Suppressor macrophage treated with lipopolysaccharide for 4 hours (primary cell): ENCODE measurements at regions not wholly inside any gene's neighbourhood (a gene's known extent, or its start where the extent isn't known, plus 50 kb on each side); places are given as distances from the start of the nearest gene placed in this dataset.
"Not testable (repeated sequence)": the region's sequence is repeated elsewhere in the genome, so short reads cannot be mapped to it uniquely, and the experiment has no call there.

ENCODE experiments used
- DNase-seq: peaks from one replicate; pipeline ENCODE4 v3.0.0-alpha.2; 2020

DNA sequence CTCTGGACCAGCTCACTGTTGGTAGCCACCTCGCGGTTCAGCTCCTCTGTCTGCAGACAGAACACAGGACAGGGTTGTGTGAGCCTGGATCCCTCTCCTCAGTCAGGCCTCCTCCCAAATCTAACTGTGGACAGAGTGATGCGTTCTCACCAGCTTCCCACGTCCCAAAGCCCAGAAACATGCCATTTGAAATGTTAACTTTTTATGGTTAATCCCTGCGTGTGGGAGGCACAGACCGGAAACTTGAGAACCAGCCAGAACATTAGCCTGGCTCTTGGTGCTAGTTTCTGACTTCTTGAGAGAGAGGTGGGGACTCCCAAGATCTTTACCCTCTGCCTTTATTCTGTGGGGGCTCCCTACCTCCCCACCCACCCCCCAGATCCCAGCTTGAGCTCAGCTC lies 129.6 kb downstream of the TNFRSF13B start:
- DNase-seq = not testable (repeated sequence)

DNA sequence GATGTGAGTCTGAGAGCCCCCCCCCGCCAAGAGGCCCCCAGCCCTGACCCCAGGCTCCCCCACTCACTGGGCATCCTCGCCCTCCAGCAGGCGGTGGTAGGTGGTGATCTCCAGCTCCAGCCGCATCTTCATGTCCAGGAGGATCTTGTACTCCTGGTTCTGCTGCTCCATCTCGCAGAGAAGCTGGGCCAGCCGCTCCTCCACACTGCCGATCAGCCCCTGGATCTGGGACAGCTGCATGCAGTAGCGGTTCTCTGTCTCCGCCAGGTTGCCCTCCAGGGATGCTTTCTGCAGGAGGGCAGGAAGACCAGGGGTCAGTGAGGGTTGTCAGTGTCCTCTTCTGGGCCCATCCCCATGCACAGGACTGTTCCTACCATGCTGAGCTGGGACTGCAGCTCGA lies 130.0 kb downstream of the TNFRSF13B start:
- not testable (repeated sequence) for DNase-seq

GRCh38 chr17:16840219-16840618 lies 131.7 kb downstream of the TNFRSF13B start:
- not testable (repeated sequence) for DNase-seq

DNA sequence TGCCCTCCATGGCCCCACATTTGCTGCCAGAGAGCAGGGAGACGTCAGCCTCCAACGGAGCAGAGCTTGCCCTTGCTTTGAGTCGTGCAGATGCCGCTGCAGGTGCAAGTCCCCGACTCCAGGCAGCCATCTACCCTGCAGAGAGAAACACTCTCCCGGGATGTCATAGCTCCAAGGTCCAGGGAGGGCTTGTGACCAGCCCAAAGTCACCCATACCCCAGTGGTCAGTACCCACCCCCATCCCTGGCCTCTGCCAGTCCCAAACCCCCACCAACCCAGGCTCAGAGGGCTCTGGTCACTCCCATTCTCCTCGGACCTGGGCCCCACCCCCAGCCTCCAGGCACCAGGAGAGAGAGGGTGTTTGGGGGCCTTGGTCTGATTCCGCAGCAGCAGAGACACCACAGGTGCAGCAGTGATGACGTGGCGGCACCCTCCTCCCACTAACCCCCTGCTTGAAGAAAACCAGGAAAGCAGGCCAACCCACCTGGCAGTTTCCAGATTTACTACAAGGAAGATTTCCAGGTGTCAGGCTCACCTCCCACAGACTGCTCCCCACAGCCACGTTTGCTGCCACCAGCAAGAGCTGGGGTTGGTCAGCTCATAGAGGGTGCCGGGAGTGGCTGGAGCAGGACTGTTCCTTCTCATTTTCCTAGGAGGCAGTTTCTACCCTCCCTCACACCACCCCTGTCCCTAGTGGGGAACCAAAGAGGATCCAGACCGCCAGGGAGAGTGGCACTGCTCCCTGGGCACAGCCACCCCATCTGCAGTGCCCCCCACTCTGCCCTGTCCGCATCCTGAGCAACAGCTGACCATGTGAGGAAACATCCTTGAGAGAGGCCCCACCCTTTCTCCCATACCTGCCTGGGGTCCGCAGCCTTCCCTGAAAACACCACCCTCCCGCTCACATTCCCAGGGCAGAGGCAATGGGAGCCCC lies 132.4 kb downstream of the TNFRSF13B start:
- not testable (repeated sequence) for DNase-seq

GRCh38 chr17:16838795-16839194 lies 133.1 kb downstream of the TNFRSF13B start:
- not testable (repeated sequence) for DNase-seq

DNA sequence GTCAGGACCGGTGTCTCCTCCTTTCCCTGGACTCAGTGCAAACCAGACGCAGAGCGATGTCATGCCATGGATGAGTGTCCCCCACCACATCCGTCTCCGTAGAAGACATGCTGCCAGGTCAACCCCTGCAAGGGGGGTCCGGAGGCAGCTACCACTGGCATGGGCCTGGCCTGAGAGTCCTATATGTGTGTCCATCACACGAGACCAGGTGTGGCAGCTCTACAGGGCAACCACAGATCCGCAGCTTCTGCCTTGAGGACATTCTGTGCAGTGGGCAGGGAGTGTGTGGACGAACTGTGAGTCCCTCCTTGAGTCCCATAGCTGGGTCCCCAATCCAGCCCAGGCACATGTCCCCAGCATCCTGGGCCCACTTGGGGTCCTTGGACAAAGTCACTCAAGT lies 133.6 kb downstream of the TNFRSF13B start:
- not testable (repeated sequence) for DNase-seq

DNA sequence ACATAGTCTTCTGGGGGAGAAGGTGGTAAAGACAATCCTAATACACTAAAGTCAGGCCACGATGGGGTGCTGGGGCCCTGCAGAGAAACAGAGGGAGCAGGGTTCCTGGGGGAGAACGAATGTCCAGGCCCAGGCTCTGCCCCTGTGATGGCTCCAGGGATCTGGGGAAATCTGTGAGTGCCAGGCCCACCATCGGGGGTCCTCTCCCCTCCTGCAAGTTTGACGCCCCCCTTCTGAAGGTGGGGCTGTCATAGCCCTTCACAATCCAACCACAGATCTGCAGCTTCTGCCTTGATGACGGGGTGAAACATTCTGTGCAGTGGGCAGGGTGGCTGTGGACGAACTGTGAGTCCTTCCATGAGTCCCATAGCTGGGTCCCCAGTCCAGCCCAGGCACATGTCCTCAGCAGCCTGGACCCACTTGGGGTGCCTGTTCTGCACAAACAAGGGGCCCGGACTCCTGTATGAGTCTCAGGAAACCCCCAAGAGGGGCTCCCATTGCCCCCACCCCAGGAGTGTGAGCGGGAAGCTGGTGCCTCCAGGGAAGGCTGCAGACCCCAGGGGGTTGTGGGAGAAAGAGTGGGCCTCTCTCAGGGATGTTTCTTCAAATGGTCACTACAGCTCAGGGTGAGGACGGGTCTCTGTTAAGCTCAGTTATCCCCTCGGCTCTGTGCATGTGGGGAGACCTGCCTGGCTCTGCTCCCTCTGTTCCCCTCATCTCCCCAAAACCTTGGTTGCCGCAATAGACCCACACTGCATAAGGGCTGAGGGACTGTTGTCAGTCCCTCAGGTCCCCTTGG lies 134.3 kb downstream of the TNFRSF13B start:
- DNase-seq = not testable (repeated sequence)

- DNase-seq = peak; percentile 21
Measured at GRCh38 chr17:16836315-16836915, 135.5 kb downstream of the TNFRSF13B start.

GRCh38 chr17:16833517-16833916 lies 138.4 kb downstream of the TNFRSF13B start:
- not testable (repeated sequence) for DNase-seq

- not testable (repeated sequence) for DNase-seq
Measured at GRCh38 chr17:16832853-16833252, 139.1 kb downstream of the TNFRSF13B start.

- not testable (repeated sequence) for DNase-seq
Measured at GRCh38 chr17:16832206-16832605, 139.7 kb downstream of the TNFRSF13B start.

GRCh38 chr17:16830770-16831169 lies 140.7 kb downstream of the CCDC144A start:
- not testable (repeated sequence) for DNase-seq

GRCh38 chr17:16830219-16830618 lies 140.2 kb downstream of the CCDC144A start:
- DNase-seq = not testable (repeated sequence)
